LNCaP clone FGC (cell line): ENCODE measurements at regions not wholly inside any gene's neighbourhood (a gene's known extent, or its start where the extent isn't known, plus 50 kb on each side); places are given as distances from the start of the nearest gene placed in this dataset.

Source experiments
- DNase-seq: peaks from one replicate; pipeline ENCODE4 v3.0.0-alpha.2; 2011; ENCODE audit warnings: low read depth
- H3K4me3 ChIP-seq: 2 replicates; pipeline ENCODE4 v1.5.1; 2011; ENCODE audit warnings: mild to moderate bottlenecking, low read depth, low read length, control low read depth
- TF ChIP-seq, protein P1 (sequence below): IDR thresholded peaks from 2 replicates; pipeline ENCODE4 v1.5.1; 2012; ENCODE audit warnings: mild to moderate bottlenecking; ENCODE audit not compliant: control insufficient read depth, insufficient read depth; ENCODE audit errors: extremely low read depth

DNA sequence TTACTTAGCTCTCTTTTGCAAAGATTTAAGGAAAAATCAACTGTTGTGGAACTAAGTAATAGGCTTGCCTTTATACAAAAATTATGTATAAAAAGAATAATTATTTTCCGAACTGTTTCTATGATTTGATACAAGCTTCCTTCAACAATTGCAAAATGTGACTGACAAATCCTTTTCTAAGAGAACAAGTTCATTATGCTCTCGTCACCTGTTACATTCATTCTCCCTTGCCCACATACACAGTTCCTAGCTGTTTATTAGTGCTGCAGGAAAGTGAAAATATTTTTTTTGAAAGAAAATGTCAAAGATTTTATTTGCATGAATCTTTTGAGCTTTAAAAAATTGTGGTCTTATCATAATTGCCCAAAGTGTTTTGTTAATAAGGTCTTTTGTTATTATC is 466.2 kb downstream of the USP25 start:
- DNase-seq = no peak

DNA sequence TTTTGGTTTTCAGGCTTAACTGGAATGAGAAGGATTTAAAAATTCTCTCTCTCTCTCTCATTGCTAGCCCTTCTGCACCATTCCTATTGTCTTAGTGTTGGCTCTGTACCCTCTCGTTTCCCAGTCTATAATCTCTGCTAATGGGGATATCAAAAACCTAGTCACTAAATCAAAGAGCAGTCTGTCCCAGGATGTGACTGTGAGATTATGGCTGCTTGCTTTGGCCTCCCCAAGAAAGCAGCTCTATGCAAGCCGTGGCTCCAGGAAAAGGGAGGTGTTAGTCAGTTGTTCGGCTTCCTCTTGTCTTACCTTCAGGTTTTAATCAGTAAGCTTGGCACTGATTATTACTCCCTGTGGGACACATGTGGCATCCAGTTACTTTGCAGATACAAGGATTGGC is 468.8 kb downstream of the USP25 start:
- no peak for DNase-seq
- TF ChIP-seq, protein P1, sequence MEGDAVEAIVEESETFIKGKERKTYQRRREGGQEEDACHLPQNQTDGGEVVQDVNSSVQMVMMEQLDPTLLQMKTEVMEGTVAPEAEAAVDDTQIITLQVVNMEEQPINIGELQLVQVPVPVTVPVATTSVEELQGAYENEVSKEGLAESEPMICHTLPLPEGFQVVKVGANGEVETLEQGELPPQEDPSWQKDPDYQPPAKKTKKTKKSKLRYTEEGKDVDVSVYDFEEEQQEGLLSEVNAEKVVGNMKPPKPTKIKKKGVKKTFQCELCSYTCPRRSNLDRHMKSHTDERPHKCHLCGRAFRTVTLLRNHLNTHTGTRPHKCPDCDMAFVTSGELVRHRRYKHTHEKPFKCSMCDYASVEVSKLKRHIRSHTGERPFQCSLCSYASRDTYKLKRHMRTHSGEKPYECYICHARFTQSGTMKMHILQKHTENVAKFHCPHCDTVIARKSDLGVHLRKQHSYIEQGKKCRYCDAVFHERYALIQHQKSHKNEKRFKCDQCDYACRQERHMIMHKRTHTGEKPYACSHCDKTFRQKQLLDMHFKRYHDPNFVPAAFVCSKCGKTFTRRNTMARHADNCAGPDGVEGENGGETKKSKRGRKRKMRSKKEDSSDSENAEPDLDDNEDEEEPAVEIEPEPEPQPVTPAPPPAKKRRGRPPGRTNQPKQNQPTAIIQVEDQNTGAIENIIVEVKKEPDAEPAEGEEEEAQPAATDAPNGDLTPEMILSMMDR = no peak
- H3K4me3 ChIP-seq = peak overlapping the region; percentile 22

More for the DNA sequence above, 466.2 kb downstream of the USP25 start:
- TF ChIP-seq, protein P1 = no peak
- peak overlapping the region; percentile 61 for H3K4me3 ChIP-seq

DNA sequence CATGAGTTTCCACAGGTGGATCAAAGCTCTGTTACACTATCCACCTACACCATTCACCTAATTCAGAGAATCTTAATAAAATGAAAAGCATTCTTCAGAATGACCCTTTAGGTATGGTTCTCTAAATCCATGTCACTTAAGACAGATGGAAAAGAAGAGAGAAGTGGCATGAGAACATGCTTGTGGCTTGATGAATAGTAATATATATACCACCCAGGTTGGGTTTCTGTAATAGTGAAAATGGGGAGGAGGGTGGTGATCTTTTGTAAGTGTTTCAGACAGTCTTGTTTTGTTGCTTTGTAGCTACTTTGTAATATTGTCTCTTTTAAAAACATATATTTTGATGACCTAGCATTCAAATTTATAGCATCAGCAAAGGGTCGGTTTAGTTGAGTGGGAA is 469.8 kb downstream of the USP25 start:
- no peak for DNase-seq
- no peak overlapping the region for H3K4me3 ChIP-seq
- TF ChIP-seq, protein P1 = no peak

DNA sequence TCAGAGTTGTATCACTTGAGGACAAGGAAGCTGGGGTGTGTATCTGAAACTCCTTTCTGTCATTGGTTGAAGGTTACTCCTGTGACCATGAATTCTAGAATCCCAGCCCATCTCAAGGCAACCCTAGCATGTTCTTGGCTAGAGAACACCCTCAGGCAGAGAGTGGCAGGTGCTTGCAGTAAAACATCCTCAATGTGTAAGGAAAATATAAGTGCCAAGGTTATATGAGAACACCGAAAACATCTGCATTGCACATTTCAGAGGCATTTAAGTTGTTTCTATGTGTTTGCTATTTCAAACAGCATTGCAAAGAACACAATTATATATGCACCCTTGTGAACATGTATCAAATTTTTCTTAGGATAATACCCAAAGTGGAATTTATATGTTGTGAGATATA is 471.9 kb downstream of the USP25 start:
- no peak for DNase-seq
- TF ChIP-seq, protein P1 = no peak
- H3K4me3 ChIP-seq = no peak overlapping the region

DNA sequence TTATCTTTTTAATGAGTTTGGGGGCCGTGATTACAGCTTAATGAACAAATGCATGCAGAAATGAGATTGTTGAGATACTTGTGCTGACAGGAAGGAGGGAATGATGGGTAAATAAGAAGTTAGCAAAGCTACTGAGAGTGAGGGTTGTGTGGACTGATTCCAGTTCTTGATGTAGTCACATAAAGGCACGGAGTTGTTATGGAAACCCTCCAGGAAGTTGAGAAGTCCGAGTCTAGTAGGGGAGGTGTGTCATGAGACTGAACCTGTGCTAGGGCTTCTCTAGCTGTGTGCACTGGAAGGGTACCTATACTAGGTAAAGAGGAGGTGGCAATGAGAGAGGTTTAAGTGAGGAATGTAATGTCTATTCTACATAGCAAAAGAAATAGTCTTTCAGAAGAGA is 475.7 kb downstream of the USP25 start:
- peak overlapping the region; percentile 19; the same call in 1 of the 2 replicates for H3K4me3 ChIP-seq

DNA sequence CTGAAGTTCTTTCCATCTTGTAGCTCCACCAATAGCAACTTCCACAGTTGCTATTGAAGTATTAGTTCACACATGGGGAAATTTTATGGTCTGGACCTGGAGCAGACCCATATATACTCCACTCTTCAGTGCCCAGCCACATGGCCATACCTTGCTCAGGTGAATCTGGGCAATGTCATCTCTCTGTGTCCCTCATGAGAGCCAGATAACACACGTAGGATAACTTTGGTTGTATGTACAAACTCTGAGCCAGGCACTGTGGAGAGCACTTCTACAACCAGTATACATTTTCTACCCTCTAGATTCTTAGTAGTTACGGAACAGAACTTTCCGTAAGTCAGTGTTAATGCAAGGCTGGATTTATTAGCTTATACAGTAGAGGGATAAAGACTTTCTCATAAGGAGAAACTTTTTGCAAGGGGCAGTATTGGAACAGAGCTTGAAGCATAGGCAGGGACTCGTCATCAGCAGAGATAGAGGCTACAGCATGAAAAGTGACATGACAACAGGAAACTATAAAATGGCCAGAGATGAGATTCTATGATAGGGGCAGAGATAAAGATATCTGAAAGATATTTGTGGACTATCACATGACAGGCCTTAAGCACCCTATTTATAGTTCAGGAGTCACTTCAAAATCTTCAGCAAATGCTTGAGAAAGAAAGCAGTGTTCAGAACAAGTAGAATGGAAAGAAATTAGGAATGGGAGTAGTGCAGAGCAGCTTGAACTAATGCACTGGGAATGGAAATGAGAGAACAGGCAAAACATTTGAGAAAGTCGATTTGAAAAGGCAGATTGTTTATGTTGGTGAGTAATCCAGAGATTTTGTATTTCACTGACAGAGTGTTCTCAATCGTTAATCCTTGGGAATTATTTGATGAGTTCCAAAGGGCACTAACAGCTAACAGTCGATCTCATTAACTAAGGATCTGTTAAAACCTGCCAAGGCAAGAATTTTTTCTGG is 481.8 kb downstream of the USP25 start:
- DNase-seq = peak; percentile 60
- TF ChIP-seq, protein P1 = no peak
- peak overlapping the region; percentile 4 for H3K4me3 ChIP-seq

More for the DNA sequence above, 475.7 kb downstream of the USP25 start:
- TF ChIP-seq, protein P1 = no peak
- DNase-seq = peak; percentile 98

DNA sequence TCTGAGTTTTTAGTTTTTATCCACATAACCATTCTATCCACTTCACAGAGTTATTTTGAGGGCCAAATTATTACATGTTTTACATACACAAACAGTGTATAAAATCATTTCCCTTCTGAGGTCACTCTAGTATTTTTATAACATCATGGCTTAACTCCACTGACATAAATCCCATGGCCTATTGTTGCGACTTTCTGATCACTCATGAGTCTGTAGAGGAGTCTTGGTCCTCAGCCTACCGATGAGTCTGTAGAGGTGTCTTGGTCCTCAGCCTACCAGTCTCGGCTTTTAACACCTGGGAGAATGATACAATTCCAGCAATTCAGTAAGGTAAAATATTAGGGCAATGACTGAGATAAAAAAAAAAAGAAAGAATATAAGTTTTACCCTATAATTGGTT is 483.7 kb downstream of the USP25 start:
- no peak overlapping the region for H3K4me3 ChIP-seq
- DNase-seq = no peak
- TF ChIP-seq, protein P1 = no peak
